Astrocyte (in vitro differentiated cells and primary cell): ENCODE measurements at regions not wholly inside any gene's neighbourhood (a gene's known extent, or its start where the extent isn't known, plus 50 kb on each side); places are given as distances from the start of the nearest gene placed in this dataset.

Source experiments
- DNase-seq: peaks from one replicate; pipeline ENCODE4 v3.0.0-alpha.2; 2010; ENCODE audit warnings: low read depth
- FAIRE-seq: peaks from 2 replicates; lab custom pipeline; 2011; peaks lifted over from hg19 to GRCh38; lab: Jason Lieb, UNC
- H2AFZ ChIP-seq: 2 replicates; pipeline ENCODE4 v1.6.0; 2012; ENCODE audit warnings: low read depth, low read length, inconsistent platforms
- H3K27ac ChIP-seq: 2 replicates; pipeline ENCODE4 v1.5.1; 2011; ENCODE audit warnings: low read depth, low read length, inconsistent platforms
- H3K27me3 ChIP-seq: 2 replicates; pipeline ENCODE4 v1.6.0; 2011; ENCODE audit warnings: low read length, inconsistent platforms; ENCODE audit not compliant: insufficient read depth
- H3K36me3 ChIP-seq: 2 replicates; pipeline ENCODE4 v1.5.1; 2011; ENCODE audit warnings: low read length, inconsistent platforms; ENCODE audit not compliant: insufficient read depth
- H3K4me1 ChIP-seq: 2 replicates; pipeline ENCODE4 v1.5.1; 2011; ENCODE audit warnings: low read length, inconsistent platforms; ENCODE audit not compliant: insufficient read depth
- H3K4me2 ChIP-seq: 2 replicates; pipeline ENCODE4 v1.6.0; 2012; ENCODE audit warnings: low read length, inconsistent platforms
- H3K4me3 ChIP-seq: 2 replicates; pipeline ENCODE4 v1.5.1; 2011; ENCODE audit warnings: low read depth, mild to moderate bottlenecking, low read length, inconsistent platforms; ENCODE audit not compliant: insufficient read depth
- H3K79me2 ChIP-seq: 2 replicates; pipeline ENCODE4 v1.6.0; 2012; ENCODE audit warnings: mild to moderate bottlenecking, low read length, inconsistent platforms; ENCODE audit not compliant: insufficient read depth
- H3K9ac ChIP-seq: 2 replicates; pipeline ENCODE4 v1.6.0; 2012; ENCODE audit warnings: mild to moderate bottlenecking, low read length, inconsistent platforms
- H3K9me3 ChIP-seq: 2 replicates; pipeline ENCODE4 v1.5.1; 2012; ENCODE audit warnings: low read depth, mild to moderate bottlenecking, low read length, inconsistent platforms; ENCODE audit not compliant: insufficient read depth
- H4K20me1 ChIP-seq: 2 replicates; pipeline ENCODE4 v1.6.0; 2012; ENCODE audit warnings: low read length, inconsistent platforms; ENCODE audit not compliant: insufficient read depth
- H3K27ac Mint-ChIP-seq: one replicate; pipeline ENCODE4 v1.8.0; 2021; ENCODE audit warnings: mild to moderate bottlenecking, mixed read lengths; ENCODE audit not compliant: unreplicated experiment
- H3K27me3 Mint-ChIP-seq: one replicate; pipeline ENCODE4 v1.8.0; 2021; ENCODE audit warnings: low read depth, mixed read lengths; ENCODE audit not compliant: unreplicated experiment
- H3K36me3 Mint-ChIP-seq: one replicate; pipeline ENCODE4 v1.8.0; 2021; ENCODE audit warnings: low read depth, mixed read lengths; ENCODE audit not compliant: unreplicated experiment
- H3K4me1 Mint-ChIP-seq: one replicate; pipeline ENCODE4 v1.8.0; 2021; ENCODE audit warnings: low read depth, mixed read lengths; ENCODE audit not compliant: unreplicated experiment
- H3K4me3 Mint-ChIP-seq: one replicate; pipeline ENCODE4 v1.8.0; 2021; ENCODE audit warnings: mild to moderate bottlenecking, moderate library complexity, mixed read lengths; ENCODE audit not compliant: unreplicated experiment
- H3K9me3 Mint-ChIP-seq: one replicate; pipeline ENCODE4 v1.8.0; 2021; ENCODE audit warnings: mild to moderate bottlenecking, mixed read lengths; ENCODE audit not compliant: unreplicated experiment
- EZH2 ChIP-seq: IDR thresholded peaks from 2 replicates; pipeline ENCODE4 v1.6.1; 2012; ENCODE audit warnings: mild to moderate bottlenecking, low read length, inconsistent platforms; ENCODE audit not compliant: insufficient read depth
- TF ChIP-seq, protein P1 (sequence below): IDR thresholded peaks from 2 replicates; pipeline ENCODE4 v1.5.1; 2011; ENCODE audit warnings: low read depth, mild to moderate bottlenecking, inconsistent platforms, low read length, moderate library complexity; ENCODE audit not compliant: insufficient read depth

DNA sequence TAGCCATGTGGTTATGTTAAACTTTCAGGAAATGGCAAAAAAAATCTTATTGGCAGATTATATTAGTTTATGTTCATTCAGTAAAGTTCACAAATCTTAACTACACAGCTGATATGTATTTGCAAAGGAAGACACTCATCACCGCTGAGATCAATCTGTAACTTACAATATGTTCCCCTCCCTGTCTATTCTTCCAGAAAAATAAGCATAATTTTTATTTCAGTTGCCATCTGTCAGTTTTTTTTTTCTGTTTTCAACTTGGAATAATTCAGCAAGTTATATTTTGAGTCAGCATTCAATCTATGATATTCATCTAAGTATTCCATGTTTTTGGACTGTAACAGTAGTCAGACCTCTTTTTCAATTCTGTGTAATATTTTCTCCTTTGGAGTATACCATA is 1019.9 kb upstream of the PTPRD start:
- H3K4me3 Mint-ChIP-seq: no peak overlapping the region

DNA sequence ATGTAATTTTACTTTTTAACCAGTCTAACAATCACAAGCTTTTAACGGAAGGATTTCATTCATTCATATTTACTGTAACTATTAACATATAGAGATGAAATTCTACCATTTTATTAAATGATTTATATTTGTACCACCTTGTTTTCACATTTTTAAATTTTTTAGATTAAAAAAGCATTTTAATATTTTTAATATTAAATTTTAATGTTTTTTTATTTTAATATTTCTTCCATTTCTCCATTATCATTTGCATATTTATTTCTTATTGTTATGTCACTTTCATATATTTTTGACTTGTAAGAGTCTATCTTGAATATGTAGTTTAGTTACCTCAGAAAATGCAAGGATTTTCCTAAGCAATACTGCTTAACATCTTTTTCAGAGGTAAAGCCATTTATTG is 1034.0 kb upstream of the PTPRD start:
- Histone ChIP-seq H3K9me3 (no peaks in the 10 kb centered on the region), H3K79me2 (no peaks in the 10 kb centered on the region), H3K36me3 (no peaks in the 10 kb centered on the region), H3K4me3 (no peak overlapping the region), H4K20me1 (no peaks in the 10 kb centered on the region), H3K27ac (no peak overlapping the region), H3K9ac (no peak overlapping the region), H2AFZ (no peak overlapping the region), H3K4me1 (no peaks in the 10 kb centered on the region), H3K4me2 (no peak overlapping the region), H3K27me3 (no peaks in the 10 kb centered on the region)
- H3K4me1 Mint-ChIP-seq: no peaks in the 10 kb centered on the region
- DNase-seq (no peak), FAIRE-seq (no peak)
- H3K4me3 Mint-ChIP-seq: no peak overlapping the region
- H3K27me3 Mint-ChIP-seq: no peaks in the 10 kb centered on the region
- TF ChIP-seq, protein P1, sequence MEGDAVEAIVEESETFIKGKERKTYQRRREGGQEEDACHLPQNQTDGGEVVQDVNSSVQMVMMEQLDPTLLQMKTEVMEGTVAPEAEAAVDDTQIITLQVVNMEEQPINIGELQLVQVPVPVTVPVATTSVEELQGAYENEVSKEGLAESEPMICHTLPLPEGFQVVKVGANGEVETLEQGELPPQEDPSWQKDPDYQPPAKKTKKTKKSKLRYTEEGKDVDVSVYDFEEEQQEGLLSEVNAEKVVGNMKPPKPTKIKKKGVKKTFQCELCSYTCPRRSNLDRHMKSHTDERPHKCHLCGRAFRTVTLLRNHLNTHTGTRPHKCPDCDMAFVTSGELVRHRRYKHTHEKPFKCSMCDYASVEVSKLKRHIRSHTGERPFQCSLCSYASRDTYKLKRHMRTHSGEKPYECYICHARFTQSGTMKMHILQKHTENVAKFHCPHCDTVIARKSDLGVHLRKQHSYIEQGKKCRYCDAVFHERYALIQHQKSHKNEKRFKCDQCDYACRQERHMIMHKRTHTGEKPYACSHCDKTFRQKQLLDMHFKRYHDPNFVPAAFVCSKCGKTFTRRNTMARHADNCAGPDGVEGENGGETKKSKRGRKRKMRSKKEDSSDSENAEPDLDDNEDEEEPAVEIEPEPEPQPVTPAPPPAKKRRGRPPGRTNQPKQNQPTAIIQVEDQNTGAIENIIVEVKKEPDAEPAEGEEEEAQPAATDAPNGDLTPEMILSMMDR: no peak
- no peak for TF ChIP-seq EZH2
- no peaks in the 10 kb centered on the region for H3K9me3 Mint-ChIP-seq
- no peak overlapping the region for H3K27ac Mint-ChIP-seq
- H3K36me3 Mint-ChIP-seq: no peaks in the 10 kb centered on the region

More for the DNA sequence above, 1019.9 kb upstream of the PTPRD start:
- Histone ChIP-seq H3K79me2 (no peaks in the 10 kb centered on the region), H3K27me3 (no peaks in the 10 kb centered on the region), H4K20me1 (no peaks in the 10 kb centered on the region), H3K9me3 (no peaks in the 10 kb centered on the region), H3K27ac (no peak overlapping the region), H3K9ac (no peak overlapping the region), H3K4me1 (no peaks in the 10 kb centered on the region), H3K4me2 (no peak overlapping the region), H3K4me3 (no peak overlapping the region), H3K36me3 (no peaks in the 10 kb centered on the region), H2AFZ (no peak overlapping the region)
- Mint-ChIP-seq H3K36me3 (no peaks in the 10 kb centered on the region), H3K9me3 (peaks cover 4% of the 10 kb centered on the region), H3K27ac (no peak overlapping the region), H3K4me1 (no peaks in the 10 kb centered on the region), H3K27me3 (no peaks in the 10 kb centered on the region)
- FAIRE-seq: no peak
- TF ChIP-seq EZH2: no peak
- TF ChIP-seq, protein P1: no peak
- no peak for DNase-seq

DNA sequence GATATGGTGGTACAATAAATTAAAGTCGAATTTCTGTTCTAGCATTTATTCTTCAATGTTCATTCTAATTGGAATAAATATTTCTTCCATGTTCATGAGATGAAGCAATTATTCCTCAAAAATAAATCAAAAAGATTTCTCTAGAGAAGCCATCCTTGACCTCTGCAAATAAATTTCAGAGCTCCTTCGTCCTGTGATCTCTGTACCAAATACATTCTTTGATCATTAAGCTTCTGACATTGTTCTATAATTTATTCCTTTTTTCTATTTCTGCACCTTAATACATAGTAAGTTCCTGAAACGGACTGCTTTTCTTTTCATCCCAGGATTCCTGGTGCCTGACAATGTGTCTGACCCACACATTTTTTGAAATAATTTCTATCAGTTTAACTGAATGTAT is 1039.3 kb upstream of the TYRP1 start:
- Mint-ChIP-seq H3K27me3 (no peaks in the 10 kb centered on the region), H3K9me3 (no peaks in the 10 kb centered on the region), H3K27ac (no peak overlapping the region), H3K4me3 (no peak overlapping the region), H3K36me3 (no peaks in the 10 kb centered on the region), H3K4me1 (no peaks in the 10 kb centered on the region)
- TF ChIP-seq, protein P1: no peak
- no peak for TF ChIP-seq EZH2
- Histone ChIP-seq H3K4me3 (no peak overlapping the region), H4K20me1 (no peaks in the 10 kb centered on the region), H3K79me2 (no peaks in the 10 kb centered on the region), H3K36me3 (no peaks in the 10 kb centered on the region), H3K27ac (no peak overlapping the region), H3K4me2 (no peak overlapping the region), H3K9ac (no peak overlapping the region), H3K9me3 (no peaks in the 10 kb centered on the region), H2AFZ (no peak overlapping the region), H3K4me1 (no peaks in the 10 kb centered on the region), H3K27me3 (no peaks in the 10 kb centered on the region)
- DNase-seq (no peak), FAIRE-seq (no peak)
